Activated B cell treated with CpG ODN at 0.5 μM for 24 hours (primary cell): ENCODE measurements at regions not wholly inside any gene's neighbourhood (a gene's known extent, or its start where the extent isn't known, plus 50 kb on each side); places are given as distances from the start of the nearest gene placed in this dataset.

Experiments used
- ATAC-seq: fragments of 200-7000 bp; cut with Tn5 transposase; one replicate; pipeline ENCODE4 v1.10.0; 2021; ENCODE audit warnings: low read depth, mild to moderate bottlenecking, moderate library complexity
- CTCF ChIA-PET: fragments of 350-600 bp; sonication (Branson Sonifier 250); formaldehyde crosslinking; loops from one replicate; lab custom pipeline; 2021; ENCODE audit warnings: antibody characterized with exemption; lab: Charles Lee
- POLR2A ChIA-PET: fragments of 350-600 bp; sonication (Branson Sonifier 250); formaldehyde crosslinking; loops from one replicate; lab custom pipeline; 2021; ENCODE audit warnings: antibody characterized with exemption; lab: Charles Lee
- DNase-seq: peaks from one replicate; pipeline ENCODE4 v3.0.0; 2022
- H3K27ac Mint-ChIP-seq: one replicate; pipeline ENCODE4 v1.8.0; 2020; ENCODE audit warnings: mixed read lengths
- H3K27me3 Mint-ChIP-seq: one replicate; pipeline ENCODE4 v1.8.0; 2021; ENCODE audit warnings: mixed read lengths
- H3K36me3 Mint-ChIP-seq: one replicate; pipeline ENCODE4 v1.8.0; 2021; ENCODE audit warnings: low read depth, mixed read lengths
- H3K4me1 Mint-ChIP-seq: one replicate; pipeline ENCODE4 v1.8.0; 2021; ENCODE audit warnings: mixed read lengths
- H3K4me3 Mint-ChIP-seq: one replicate; pipeline ENCODE4 v1.8.0; 2020; ENCODE audit warnings: mild to moderate bottlenecking, mixed read lengths
- H3K9me3 Mint-ChIP-seq: one replicate; pipeline ENCODE4 v1.8.0; 2020; ENCODE audit warnings: mixed read lengths
- CTCF ChIP-seq: fragments of 200-600 bp; IDR thresholded peaks from one replicate; pipeline ENCODE4 v1.8.0; 2022; ENCODE audit warnings: antibody characterized with exemption, mild to moderate bottlenecking
- intact Hi-C: fragments of 100-400 bp; cut with micrococcal nuclease; formaldehyde crosslinking; loops from one replicate; pipeline ENCODE4 v1.15.1; 2024

GRCh38 chr21:38664841-38665240 is 140.9 kb upstream of the ETS2 start:
- ATAC-seq, result no peak
- intact Hi-C loops, result no loop called here
- peaks cover 23% of the 10 kb centered on the region for H3K27me3 Mint-ChIP-seq

GRCh38 chr21:38667291-38667870 is 138.3 kb upstream of the ETS2 start:
- no peaks in the 10 kb centered on the region for H3K36me3 Mint-ChIP-seq
- ATAC-seq (no peak), DNase-seq (no peak)
- peaks cover 11% of the 10 kb centered on the region for H3K27me3 Mint-ChIP-seq
- no peaks in the 10 kb centered on the region for H3K4me1 Mint-ChIP-seq
- intact Hi-C loops, result no loop called here
- no peak overlapping the region for H3K4me3 Mint-ChIP-seq
- ChIA-PET POLR2A (no interaction called here), CTCF (no interaction called here)
- H3K27ac Mint-ChIP-seq, result no peak overlapping the region
- no peak for TF ChIP-seq CTCF
- no peaks in the 10 kb centered on the region for H3K9me3 Mint-ChIP-seq

More at GRCh38 chr21:38664841-38665240, 140.9 kb upstream of the ETS2 start:
- H3K4me3 Mint-ChIP-seq, result no peak overlapping the region
- ChIA-PET POLR2A (no interaction called here), CTCF (no interaction called here)
- no peaks in the 10 kb centered on the region for H3K9me3 Mint-ChIP-seq
- no peaks in the 10 kb centered on the region for H3K36me3 Mint-ChIP-seq
- no peak for TF ChIP-seq CTCF
- DNase-seq, result no peak
- peaks cover 12% of the 10 kb centered on the region for H3K4me1 Mint-ChIP-seq
- H3K27ac Mint-ChIP-seq, result no peak overlapping the region

GRCh38 chr21:38668067-38668466 is 137.7 kb upstream of the ETS2 start:
- POLR2A ChIA-PET, result no interaction called here
- H3K4me3 Mint-ChIP-seq, result no peak overlapping the region
- DNase-seq, result no peak

GRCh38 chr21:38668541-38668940 is 137.2 kb upstream of the ETS2 start:
- CTCF ChIA-PET, result interaction anchor here (1.2 to 1.3 kb wide), 2 partner anchors 66 to 470 kb away, joined by 4 read pairs; no protein-coding TSS in a partner anchor
- intact Hi-C loops, result no loop called here
- TF ChIP-seq CTCF, result no peak

More at GRCh38 chr21:38668067-38668466, 137.7 kb upstream of the ETS2 start:
- H3K9me3 Mint-ChIP-seq, result no peaks in the 10 kb centered on the region
- no peak for TF ChIP-seq CTCF
- no peaks in the 10 kb centered on the region for H3K36me3 Mint-ChIP-seq
- intact Hi-C loops, result no loop called here
- CTCF ChIA-PET, result interaction anchor here (1.2 kb wide), 1 partner anchor 67 kb away, joined by 4 read pairs; no protein-coding TSS in a partner anchor
- no peak for ATAC-seq
- H3K27me3 Mint-ChIP-seq, result peaks cover 8% of the 10 kb centered on the region
- H3K4me1 Mint-ChIP-seq, result no peaks in the 10 kb centered on the region
- no peak overlapping the region for H3K27ac Mint-ChIP-seq

GRCh38 chr21:38669186-38669585 is 136.5 kb upstream of the ETS2 start:
- ATAC-seq, result no peak
- Mint-ChIP-seq H3K4me1 (no peaks in the 10 kb centered on the region), H3K9me3 (no peaks in the 10 kb centered on the region), H3K4me3 (no peak overlapping the region), H3K27me3 (peaks cover 6% of the 10 kb centered on the region), H3K27ac (no peak overlapping the region), H3K36me3 (no peaks in the 10 kb centered on the region)
- ChIA-PET CTCF (interaction anchor here (1.2 to 1.3 kb wide), 2 partner anchors 65 to 469 kb away, joined by 4 read pairs; no protein-coding TSS in a partner anchor), POLR2A (no interaction called here)
- intact Hi-C loops, result loop anchor here (1.0 kb wide), 1 partner anchor 469 kb away; no protein-coding TSS in a partner anchor
- TF ChIP-seq CTCF, result no peak
- no peak for DNase-seq

More at GRCh38 chr21:38668541-38668940, 137.2 kb upstream of the ETS2 start:
- Mint-ChIP-seq H3K27me3 (peaks cover 8% of the 10 kb centered on the region), H3K4me3 (no peak overlapping the region), H3K4me1 (no peaks in the 10 kb centered on the region), H3K27ac (no peak overlapping the region), H3K36me3 (no peaks in the 10 kb centered on the region), H3K9me3 (no peaks in the 10 kb centered on the region)
- ATAC-seq, result no peak
- POLR2A ChIA-PET, result no interaction called here
- DNase-seq, result no peak
